NCI-H2227 treated with DMSO at 0.1 percent for 48 hours (cell line): ENCODE measurements at regions not wholly inside any gene's neighbourhood (a gene's known extent, or its start where the extent isn't known, plus 50 kb on each side); places are given as distances from the start of the nearest gene placed in this dataset.
A peak's percentile ranks its signal among the peaks of the same experiment; 100 is the strongest.

Source experiments
- DNase-seq: peaks from one replicate; lab custom pipeline; 2025; lab: John Stamatoyannopoulos, UW

GRCh38 chr13:50195045-50195444 is 179.8 kb downstream of the KCNRG start:
- DNase-seq = no peak

- no peak for DNase-seq
Measured at GRCh38 chr13:50196118-50196517, 180.9 kb downstream of the KCNRG start.

- DNase-seq = no peak
Measured at GRCh38 chr13:50197705-50198104, 182.5 kb downstream of the KCNRG start.

GRCh38 chr13:50198508-50198907 is 183.3 kb downstream of the KCNRG start:
- DNase-seq = peak; percentile 13

- DNase-seq = no peak
Measured at GRCh38 chr13:50200569-50200968, 185.3 kb downstream of the KCNRG start.

GRCh38 chr13:50200988-50201387 is 185.7 kb downstream of the KCNRG start:
- DNase-seq = no peak

GRCh38 chr13:50202485-50202884 is 187.2 kb downstream of the KCNRG start:
- DNase-seq = no peak

- DNase-seq = no peak
Measured at GRCh38 chr13:50203256-50203941, 188.2 kb downstream of the KCNRG start.

- no peak for DNase-seq
Measured at GRCh38 chr13:50205581-50205980, 190.3 kb downstream of the KCNRG start.

- DNase-seq = peak; percentile 20
Measured at GRCh38 chr13:50208826-50209335, 193.6 kb downstream of the KCNRG start.

GRCh38 chr13:50209631-50210030 is 194.4 kb downstream of the KCNRG start:
- no peak for DNase-seq

GRCh38 chr13:50213526-50213925 is 198.3 kb downstream of the KCNRG start:
- no peak for DNase-seq

- DNase-seq = no peak
Measured at GRCh38 chr13:50214514-50214913, 199.3 kb downstream of the KCNRG start.

GRCh38 chr13:50215399-50215798 is 200.2 kb downstream of the KCNRG start:
- DNase-seq = no peak

GRCh38 chr13:50219743-50220142 is 204.5 kb downstream of the KCNRG start:
- no peak for DNase-seq

- no peak for DNase-seq
Measured at GRCh38 chr13:50220938-50221337, 205.7 kb downstream of the KCNRG start.

- peak; percentile 58 for DNase-seq
Measured at GRCh38 chr13:50222569-50223332, 207.5 kb downstream of the KCNRG start.

- DNase-seq = no peak
Measured at GRCh38 chr13:50224534-50224933, 209.3 kb downstream of the KCNRG start.

- no peak for DNase-seq
Measured at GRCh38 chr13:50225193-50226155, 210.2 kb downstream of the KCNRG start.

- peak; percentile 14 for DNase-seq
Measured at GRCh38 chr13:50226515-50227155, 211.4 kb downstream of the KCNRG start.

- no peak for DNase-seq
Measured at GRCh38 chr13:50227361-50227760, 212.1 kb downstream of the KCNRG start.

GRCh38 chr13:50228527-50228926 is 213.3 kb downstream of the KCNRG start:
- DNase-seq = peak; percentile 44
